ENCODE measurements at regions not wholly inside any gene's neighbourhood (a gene's known extent, or its start where the extent isn't known, plus 50 kb on each side); places are given as distances from the start of the nearest gene placed in this dataset.
"Not testable (repeated sequence)": the region's sequence is repeated elsewhere in the genome, so short reads cannot be mapped to it uniquely, and the experiment has no call there.

DNA sequence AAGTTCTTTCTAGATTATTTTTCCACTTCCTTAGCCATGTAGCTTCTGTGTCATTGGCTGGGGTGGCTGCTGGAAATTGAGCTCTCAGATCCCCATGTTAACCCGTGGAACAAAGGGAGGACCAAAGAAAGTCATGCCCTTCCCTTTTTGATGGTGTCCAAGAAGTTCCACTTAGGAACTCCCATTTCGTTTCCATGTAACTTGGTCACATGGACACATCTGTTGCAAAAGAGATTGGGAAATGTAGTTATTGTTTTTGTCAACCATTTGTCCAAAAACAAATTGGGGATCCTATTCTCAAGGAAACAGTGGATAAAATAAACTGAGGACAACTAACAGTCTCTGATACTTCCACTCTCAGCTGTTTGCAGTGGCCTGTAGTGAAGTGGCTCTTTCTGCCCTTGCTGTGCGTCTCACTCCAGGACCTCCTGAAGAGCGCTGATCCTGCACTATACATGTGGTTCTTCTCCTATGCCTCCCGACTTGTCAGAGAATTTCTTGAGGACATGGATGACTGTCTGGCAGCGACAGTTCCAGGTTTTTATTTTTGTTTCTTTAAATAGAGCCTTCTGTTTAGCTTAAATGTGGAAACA lies 125.3 kb upstream of the LNX1 start:
- DNase-seq (ENCODE audit: low read depth in 2 of 2): no peak

DNA sequence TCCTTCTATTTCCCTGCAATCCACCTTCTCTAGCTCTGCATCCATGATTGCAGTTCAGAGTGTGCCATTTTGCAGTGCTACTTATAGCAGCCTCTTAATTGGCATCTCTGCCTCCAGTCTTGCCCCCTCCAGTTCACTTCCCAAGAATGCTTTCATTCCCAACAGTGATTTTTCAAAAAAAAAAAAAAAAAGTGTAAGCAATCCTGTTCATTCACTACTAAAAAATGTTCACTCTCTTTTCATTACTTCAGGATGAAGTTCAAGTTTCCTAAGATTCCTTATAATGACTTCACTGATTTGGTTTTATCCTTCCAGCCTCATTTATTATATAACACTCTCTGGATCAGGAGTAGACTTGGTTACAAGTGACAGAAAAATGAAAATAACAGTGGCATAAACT lies 124.7 kb upstream of the LNX1 start:
- no peak for DNase-seq (ENCODE audit: low read depth in 2 of 2)

DNA sequence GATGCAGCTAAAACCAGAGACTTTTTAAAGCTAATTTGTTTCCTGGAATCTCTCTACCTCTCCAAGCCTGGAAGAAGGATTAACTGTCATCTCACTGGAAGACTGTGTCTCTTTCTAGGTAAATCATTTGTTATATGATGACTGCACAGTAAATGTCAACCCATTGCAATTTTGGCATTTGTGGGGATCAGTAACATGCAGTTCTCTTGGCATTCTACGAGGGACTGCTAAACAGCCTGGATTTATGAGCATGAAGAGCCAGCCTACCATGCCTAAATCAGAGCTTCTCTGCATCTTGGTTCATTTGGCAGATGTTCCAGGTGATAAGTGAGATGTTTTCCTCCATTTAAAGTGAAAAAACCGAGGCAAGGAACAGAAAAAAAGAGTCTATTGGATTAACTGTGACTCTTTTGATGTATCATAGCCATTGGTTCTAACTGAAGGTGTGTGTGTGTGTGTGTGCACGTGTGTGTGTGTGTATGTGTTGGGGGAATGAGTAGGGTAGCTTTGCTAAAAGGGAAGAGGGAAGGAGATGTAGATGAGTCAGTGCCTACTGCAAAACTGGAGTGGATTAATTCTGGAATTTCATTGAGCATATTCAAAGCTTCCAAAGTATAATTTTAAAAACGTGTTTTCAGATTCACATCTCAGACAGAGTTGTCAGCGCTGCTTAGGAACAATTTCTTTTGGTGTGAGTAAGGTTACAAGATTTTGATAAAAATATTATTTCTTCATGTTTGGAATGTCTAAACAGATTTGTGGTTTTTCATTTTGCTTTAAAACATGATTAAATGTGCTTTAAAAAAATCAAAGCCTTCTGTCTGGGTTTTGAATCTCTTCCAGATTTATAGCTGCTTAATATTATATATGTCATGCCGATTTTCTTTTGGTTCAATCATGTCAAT lies 123.2 kb upstream of the LNX1 start:
- DNase-seq (ENCODE audit: low read depth in 2 of 2): no peak

DNA sequence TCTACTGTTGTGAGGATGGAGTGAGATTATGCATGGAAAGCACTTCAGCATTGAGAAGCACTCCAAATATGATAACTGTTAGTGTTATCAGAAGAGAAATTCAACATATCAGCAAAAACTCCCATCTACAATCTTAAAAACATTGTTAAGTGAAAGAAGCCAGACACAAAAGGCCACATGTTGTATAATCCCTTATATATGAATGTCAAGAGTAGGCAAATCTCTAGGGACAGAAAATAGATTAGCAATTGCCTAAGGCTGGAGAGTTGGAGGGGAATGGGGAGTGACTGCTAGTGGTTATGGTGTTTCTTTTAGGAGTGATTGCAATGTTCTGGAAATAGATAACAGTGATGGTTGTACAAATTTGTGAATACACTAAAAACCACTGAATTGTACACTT lies 122.5 kb upstream of the LNX1 start:
- DNase-seq (ENCODE audit: low read depth in 2 of 2): no peak

DNA sequence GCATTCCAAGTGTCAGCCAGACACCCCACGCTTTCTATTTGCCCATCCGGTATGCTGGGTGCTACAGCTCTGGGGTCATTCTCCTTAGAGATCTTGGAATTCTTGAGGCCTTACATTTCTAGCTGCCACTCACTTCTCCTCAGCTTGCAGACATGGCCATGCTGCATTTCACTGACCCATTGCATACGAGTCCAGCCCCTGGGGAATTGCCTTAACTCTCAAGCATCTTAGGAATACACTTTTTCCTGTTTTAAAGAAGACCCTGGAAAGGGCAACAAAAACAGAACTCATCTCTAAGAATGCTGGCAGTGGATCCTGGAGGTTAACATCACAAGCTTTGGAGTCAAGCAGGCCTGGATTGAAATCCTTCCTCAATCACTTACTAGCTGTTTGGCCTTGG lies 122.0 kb upstream of the LNX1 start:
- no peak for DNase-seq (ENCODE audit: low read depth in 2 of 2)

DNA sequence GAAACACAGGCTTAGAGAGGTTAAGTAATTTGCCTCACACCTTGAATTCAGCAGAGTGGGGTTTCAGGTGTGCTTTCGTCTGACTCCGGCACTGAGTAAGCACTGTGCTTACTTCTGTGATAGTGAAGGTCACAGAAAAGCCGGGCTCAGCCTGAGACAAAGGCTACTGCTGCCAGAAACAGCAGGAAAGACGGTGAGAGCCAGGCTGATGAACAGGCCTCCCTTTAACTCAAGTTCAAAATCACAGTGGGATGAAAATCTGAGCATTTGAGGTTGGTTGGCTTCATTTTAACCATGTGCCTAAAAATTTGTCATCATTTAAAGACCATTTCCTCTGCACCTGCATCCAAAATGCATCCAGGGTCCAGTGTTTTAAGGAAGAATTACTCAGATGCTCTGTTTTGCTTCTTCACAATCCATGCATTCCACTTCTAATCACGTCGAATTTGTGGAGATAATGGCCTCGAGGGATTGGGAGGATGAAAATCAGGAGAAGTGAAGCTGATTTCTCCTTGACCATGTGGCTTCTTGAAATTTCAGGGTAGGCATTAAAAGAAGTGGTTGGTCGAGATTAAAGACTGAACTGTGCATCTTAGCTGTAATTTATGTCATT lies 121.2 kb upstream of the LNX1 start:
- no peak for DNase-seq (ENCODE audit: low read depth in 2 of 2)

DNA sequence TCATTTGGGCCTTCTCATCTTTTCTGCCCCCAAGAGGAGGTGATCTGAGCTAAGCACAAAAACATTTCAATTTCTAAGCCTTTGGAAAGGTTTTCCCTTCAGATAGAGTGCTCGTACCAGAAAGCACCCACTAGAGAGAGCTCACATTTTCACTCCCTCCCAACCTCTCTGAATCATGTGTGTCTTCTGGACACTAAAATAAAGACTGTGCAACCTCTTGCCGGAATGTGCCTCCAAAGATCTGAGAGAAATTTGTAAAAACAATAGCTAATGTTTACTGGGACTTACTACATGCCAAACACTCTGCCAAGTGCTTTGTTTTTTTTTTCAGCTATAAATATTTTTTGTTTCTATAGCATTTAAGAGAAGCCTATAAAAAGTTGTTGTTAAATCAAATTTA lies 120.6 kb upstream of the LNX1 start:
- no peak for DNase-seq (ENCODE audit: low read depth in 2 of 2)

DNA sequence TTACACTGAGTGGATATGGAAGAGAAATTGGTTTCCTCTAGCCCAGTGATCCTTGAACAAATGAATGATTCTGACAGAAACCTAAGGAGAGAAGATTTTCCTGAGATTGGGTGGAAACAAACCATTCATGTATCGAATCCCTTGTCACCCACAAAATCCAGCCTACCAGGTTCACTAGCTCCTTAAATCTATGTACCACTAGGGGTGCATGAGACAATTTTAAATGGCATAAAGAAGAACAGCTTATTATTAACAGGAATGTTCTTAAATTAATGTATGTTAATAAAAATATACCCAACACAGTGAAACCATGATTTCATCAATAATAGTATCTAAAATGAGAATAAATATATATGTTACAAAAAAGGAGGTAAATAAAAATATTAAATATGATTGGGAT lies 118.4 kb upstream of the LNX1 start:
- no peak for DNase-seq (ENCODE audit: low read depth in 2 of 2)

DNA sequence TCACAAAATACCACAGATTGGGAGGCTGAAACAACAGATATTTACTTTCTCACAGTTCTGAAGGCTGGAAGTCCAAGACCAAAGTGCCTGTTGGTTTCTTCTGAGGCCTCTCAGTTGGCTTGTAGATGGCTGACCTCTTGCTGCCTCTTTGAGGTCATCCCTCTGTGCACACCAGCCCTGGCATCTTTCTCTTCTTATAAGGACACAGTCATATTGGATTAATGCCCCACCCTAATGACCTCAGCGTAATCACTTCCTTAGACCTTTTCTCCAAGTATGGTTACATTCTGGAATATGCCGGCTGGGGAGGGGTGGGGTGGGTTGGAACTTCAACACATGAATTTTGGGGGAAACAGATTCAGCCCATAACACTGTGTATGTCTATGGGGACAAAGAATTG lies 116.2 kb upstream of the LNX1 start:
- DNase-seq (ENCODE audit: low read depth in 2 of 2): no peak

DNA sequence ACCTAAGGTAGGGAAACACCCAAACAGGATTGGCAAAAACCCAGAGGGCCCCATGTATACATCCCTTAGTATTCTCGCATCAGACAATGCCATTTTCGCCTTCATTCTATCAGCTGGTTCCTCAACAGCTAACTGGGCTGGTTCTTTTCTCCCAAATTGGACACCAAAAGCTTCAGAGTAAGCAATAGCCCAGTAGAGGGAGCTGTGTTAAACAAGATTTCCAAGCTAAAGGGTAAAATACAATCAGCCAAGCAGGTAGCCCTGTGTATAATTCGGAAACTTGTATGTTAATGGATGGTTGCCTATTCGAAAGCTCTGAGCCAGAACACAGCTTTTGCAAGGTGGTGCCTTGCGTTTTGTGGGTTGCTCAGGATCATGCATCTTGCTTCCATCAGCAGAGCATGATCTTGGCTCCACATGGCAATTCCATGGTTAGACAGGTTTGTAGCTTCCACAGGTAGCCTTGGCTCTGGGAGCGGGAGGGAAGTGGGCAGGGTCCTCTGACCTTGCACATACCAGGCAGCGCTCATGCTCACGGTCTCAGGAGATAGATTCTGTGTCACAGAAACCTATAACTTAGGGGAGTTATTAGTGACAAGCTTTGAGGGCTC lies 115.2 kb upstream of the LNX1 start:
- DNase-seq (ENCODE audit: low read depth in 2 of 2): no peak

DNA sequence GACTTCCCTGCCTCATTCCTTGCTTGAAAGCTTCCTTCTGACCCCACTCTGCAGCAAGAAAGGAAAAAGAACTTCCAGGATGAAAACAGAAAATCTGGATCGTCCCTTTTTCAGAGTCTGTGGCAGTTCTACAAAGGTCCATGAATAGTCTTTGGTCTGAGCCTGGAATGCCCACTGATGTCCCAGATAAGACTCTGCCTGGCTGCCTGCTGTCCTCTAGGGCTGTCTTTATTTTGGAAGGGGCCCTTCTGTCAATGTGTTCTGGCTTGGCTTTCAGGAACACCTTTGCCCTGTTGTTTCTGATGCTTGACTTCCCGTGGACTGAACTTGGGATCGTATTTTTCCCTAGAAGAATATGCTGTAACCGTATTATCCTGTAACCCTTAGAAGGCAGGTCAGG lies 114.7 kb upstream of the LNX1 start:
- DNase-seq (ENCODE audit: low read depth in 2 of 2): no peak

DNA sequence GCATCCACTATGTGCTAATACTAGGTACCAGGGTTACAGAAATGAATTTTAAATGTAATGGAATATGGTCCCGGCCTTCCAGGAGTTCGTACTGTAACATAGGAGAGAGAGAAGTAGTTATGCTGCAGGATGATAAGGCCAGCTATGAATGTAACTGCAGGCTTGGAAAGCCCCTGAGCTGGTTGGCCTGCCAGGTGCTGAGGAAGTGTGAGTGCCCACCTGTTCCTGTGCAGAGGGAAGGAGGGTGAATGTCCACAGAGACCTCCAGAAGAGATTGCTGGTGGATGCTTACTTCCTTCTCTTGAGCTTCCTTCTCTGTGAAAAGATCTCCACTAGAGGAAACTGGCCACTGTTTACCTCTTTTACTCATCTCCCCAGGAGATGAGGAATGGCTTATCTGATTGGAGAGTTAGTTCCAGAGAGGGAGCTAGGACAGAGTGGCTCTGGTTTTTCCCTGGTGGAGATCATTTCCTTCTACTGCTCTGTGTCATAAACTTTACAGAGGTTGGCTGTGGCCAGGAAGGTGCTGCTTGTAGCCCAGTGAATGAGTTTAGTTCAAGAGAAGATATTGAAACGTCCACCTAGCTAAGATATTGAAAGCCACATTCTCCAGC lies 114.0 kb upstream of the LNX1 start:
- DNase-seq (ENCODE audit: low read depth in 2 of 2): no peak

DNA sequence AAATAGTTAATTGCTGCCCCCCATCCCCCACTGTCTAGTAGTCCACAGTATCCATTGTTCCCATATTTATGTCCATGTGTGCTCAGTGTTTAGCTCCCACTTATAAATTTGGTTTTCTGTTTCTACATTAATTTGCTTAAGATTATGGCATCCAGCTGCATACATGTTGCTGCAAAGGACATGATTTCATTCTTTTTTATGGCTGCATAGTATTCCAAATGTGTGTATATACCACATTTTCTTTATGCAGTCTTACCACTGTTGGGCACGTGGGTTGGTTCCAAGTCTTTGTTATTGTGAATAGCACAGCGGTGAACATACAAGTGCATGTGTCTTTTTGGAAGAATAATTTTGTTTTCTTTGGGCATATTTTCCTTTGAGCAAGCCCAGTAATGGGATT lies 113.0 kb upstream of the LNX1 start:
- DNase-seq (ENCODE audit: low read depth in 2 of 2): no peak

DNA sequence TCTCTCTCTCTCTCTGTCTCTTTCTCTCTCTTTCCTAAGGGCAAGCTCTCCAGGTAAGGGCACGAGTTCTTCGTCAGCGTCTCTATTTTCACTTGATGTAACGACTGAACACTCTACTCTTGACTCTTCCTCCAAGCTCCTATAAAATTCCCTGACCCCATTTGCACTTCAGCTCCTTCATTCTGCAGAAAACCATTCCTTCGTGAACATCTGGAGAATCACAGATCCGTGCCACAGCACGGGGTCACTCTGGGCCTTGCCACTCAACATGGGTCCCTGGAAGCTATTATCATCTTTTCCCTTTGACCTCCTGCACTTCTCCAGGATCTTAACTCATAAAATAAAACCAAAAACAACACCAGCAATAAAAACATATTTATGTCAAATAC lies 112.0 kb upstream of the LNX1 start:
- no peak for DNase-seq (ENCODE audit: low read depth in 2 of 2)

DNA sequence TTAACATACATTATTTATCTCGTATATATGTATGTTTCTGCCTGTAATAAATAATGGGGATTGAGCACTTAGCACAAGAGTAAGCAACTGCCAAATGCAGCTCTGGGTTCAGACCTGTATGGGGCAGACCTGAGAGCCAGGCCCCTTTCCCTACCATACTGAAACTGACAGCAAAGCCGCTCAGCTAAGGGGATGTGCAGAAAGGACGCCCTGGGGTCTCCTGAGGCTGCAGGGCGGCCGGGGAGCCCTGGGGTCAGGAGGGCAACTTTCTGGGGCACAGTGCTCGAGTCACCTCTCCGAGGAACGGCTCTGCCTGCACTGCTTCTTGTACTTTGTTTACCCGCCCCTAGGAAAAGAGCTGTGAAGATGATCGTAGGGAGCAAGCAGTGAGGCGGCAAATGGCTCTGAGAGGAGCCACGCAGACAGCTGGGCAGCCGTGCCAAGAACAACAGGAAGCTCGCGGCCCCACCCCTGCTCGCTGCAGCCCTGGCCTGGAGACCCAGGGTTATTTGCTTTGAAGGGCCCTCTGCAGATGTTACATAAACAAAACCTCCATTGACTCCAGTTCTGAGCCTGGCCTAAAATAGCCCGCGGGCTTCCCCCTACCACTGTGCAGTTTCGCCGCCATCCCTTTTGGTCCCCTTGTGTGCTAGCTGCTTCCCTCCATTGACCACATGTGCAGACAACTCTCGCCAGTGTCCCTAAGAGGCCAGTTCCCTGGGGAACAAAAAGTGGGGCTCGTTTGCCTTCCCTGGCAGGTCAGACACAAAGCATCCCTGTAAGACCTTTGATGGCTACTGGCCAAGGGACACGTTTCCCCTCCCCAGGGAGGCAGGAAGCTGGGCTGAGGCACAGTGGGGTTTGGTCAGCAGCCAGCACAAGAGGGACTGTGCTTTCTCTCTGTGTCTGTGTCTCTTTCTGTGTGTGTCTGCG lies 111.3 kb upstream of the LNX1 start:
- DNase-seq (ENCODE audit: low read depth in 2 of 2): no peak

DNA sequence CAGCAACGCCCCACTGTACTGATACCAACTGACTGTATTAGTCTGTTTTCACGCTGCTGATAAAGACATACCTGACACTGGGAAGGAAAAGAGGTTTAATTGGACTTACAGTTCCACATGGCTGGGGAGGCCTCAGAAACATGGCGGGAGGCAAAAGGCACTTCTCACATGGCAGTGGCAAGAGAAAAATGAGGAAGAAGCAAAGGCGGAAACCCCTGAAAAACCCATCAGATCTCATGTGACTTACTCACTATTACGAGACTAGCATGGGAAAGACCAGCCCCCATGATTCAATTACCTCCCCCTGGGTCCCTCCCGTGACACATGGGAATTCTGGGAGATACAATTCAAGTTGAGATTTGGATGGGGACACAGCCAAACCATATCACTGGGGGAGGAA lies 110.0 kb upstream of the LNX1 start:
- not testable (repeated sequence) for DNase-seq (ENCODE audit: low read depth in 2 of 2)

DNA sequence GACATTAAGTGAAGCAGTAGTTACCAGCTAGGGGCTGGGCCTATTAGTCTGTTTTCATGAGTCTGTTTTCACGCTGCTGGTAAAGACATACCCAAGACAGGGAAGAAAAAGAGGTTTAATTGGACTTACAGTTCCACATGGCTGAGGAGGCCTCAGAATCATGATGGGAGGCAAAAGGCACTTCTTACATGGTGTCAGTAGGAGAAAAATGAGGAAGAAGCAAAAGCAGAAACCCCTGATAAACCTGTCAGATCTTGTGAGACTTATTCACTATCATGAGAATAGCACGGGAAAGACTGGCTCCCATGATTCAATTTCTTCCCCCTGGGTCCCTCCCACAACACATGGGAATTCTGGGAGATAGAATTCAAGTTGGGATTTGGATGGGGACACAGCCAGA lies 108.0 kb upstream of the LNX1 start:
- not testable (repeated sequence) for DNase-seq (ENCODE audit: low read depth in 2 of 2)

DNA sequence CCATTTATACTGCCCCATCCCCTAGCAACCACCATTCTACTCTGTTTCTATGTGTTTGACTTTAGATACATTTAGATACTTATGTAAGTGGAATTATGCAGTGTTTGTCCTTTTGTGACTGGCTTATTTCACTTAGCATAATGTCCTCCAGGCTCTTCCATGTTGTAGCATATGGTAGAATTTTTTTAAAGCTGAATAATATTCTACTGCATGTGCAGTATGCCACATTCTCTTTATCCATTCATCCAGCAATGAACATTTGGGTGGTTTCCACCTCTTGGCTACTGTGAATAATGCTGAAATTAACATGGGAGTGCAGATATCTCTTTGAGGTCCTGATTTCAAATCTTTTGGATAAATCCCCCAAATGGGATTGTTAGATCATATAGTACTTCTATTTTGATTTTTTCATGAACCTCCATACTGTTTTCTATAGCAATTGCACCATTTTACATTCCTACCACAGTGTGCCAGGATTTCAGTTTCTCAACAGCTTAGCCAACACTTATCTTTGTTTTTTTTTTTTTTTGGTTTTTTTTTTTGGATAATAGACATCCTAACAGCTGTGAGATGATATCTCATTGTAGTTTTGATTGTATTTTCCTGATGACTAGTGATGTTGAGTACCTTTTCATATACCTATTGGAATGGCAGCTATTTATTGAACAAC lies 105.9 kb upstream of the LNX1 start:
- DNase-seq (ENCODE audit: low read depth in 2 of 2): no peak

DNA sequence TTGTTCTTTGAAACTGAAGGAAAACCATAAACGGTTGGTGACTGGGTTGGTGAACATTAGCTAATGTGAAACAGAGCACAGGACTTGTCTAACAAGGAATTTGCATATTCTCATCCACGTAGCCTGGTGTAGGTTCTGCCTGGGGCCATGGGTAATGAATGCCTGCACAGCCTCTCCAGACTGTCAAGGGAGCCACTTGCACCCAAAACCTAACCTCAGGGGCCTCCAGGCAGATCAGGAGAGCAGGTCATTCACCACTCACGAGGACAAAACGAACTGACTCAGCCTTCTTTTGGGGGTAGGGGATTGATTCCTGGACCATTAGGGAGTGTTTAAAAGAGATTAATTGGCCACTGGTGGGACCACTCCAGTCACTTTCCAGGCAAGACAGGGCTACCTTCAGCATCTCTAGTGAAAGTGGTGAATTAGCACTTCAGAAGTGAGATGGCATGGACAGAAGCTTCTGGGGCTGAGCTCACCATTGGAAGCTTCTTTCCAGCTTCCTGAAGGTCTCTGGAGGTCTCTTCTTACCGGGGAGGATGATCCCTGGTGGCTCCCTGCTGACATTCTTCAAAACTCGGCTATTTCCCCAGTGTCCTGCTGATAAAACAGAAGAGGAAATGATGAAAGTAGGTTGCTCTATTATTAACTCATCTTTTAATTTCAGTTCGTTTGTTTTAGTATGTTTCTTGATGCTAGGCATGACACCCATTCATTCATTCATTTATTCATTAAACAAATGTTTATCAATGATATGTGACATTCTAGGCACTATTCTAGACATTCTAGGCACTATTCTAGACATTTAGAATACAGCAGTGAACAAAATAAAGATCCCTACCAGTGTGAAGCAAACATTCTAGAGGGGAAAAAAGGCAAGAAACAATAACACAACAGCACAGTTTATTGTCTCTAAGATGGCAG lies 104.5 kb upstream of the LNX1 start:
- DNase-seq (ENCODE audit: low read depth in 2 of 2): no peak

DNA sequence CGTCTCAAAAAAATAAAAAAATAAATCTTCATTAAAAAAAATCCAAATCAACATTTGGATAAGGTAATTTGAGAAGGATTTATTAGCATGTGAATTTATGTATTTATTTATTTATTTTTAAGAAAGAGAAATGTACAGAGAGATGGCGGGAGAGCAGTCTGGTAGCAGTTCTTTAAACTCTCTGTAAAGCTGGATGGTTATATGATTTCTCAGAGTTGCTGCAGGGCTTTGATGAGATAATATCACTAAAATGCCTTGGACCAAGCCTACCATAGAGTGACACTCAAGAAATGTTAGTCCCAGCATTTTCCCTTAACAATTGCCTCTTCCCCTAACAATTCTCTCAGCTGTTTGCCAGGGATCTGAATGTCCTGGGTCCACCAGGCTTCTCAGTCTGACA lies 103.4 kb upstream of the LNX1 start:
- DNase-seq (ENCODE audit: low read depth in 2 of 2): no peak
